ENCODE measurements at regions not wholly inside any gene's neighbourhood (a gene's known extent, or its start where the extent isn't known, plus 50 kb on each side); places are given as distances from the start of the nearest gene placed in this dataset.

DNA sequence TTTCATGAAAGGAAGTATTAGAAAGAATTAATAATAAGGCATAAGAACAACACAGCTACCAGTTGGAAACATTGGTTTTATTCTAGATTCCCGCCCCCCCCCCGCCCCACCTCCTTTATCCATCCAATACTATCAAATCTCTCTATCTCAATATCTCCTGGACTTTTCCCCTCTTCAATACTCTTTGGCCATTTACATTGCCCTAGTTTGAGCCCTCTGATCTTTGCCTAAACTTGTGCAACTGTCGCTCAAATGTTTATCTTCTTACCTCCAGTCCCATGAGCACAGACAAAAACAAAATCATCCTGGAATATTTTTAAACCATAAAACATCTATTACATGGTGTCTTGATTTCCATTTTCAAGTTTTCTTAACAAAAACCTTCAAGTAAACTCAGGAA lies 488.2 kb downstream of the KLHL13 start (continued):
- TF ChIP-seq ZNF169 (tag by site-specific recombination; IDR thresholded peaks at IDR 0.05) (no peak), SP7 (tag by site-specific recombination; IDR thresholded peaks at IDR 0.05) (no peak), ZNF596 (tag by site-specific recombination; IDR thresholded peaks at IDR 0.05) (no peak)
- TF ChIP-seq, protein P1, sequence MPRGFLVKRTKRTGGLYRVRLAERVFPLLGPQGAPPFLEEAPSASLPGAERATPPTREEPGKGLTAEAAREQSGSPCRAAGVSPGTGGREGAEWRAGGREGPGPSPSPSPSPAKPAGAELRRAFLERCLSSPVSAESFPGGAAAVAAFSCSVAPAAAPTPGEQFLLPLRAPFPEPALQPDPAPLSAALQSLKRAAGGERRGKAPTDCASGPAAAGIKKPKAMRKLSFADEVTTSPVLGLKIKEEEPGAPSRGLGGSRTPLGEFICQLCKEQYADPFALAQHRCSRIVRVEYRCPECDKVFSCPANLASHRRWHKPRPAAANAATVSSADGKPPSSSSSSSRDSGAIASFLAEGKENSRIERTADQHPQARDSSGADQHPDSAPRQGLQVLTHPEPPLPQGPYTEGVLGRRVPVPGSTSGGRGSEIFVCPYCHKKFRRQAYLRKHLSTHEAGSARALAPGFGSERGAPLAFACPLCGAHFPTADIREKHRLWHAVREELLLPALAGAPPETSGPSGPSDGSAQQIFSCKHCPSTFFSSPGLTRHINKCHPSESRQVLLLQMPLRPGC (tag by site-specific recombination; IDR thresholded peaks at IDR 0.05) = no peak

DNA sequence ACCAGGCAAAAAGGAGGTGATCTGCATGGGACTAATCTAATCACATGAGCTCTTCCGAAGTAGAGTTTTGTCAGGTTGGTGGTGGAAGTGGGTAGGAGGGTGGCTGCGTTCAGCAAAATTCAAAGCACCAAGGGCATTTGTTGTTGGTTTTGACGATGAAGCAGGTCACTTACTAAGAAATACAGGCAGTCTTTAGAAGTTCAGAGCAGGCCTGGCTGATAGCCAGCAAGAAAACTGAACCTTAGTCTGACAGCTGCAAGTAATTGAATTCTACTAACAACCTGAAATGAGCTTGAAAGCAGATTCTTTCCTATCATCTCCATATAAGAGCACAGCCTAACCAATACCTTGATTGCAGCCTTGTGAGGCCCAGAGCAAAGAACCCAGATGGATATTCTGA lies 505.8 kb downstream of the KLHL13 start:
- Histone ChIP-seq H3K4me1 (ENCODE audit: control insufficient read depth, insufficient read depth, low read length) (no peaks in the 10 kb centered on the region), H3K36me3 (ENCODE audit: control insufficient read depth in 2 of 2, insufficient read depth in 1 of 2, low read length in 2 of 2) (no peaks in the 10 kb centered on the region), H3K9me3 (ENCODE audit: control insufficient read depth, insufficient read depth, low read depth, low read length) (no peaks in the 10 kb centered on the region), H3K4me3 (ENCODE audit: low read depth, low read length) (no peak overlapping the region), H3K27ac (ENCODE audit: extremely low read depth, low read depth, low read length) (no peak overlapping the region)
- ChIA-PET POLR2A (no interaction called here), CTCF (no interaction called here)
- TF ChIP-seq ZFP69B (tag by site-specific recombination; IDR thresholded peaks at IDR 0.05) (no peak), ZBTB6 (tag by site-specific recombination; IDR thresholded peaks at IDR 0.05) (no peak), ZNF274 (IDR thresholded peaks at IDR 0.05; ENCODE audit: low read length) (no peak), ZNF274 (tag by site-specific recombination; IDR thresholded peaks at IDR 0.05; ENCODE audit: borderline replicate concordance) (no peak), ZNF157 (tag by site-specific recombination; IDR thresholded peaks at IDR 0.05) (no peak), YY2 (tag by site-specific recombination; IDR thresholded peaks at IDR 0.05) (no peak), ZNF202 (tag by site-specific recombination; IDR thresholded peaks at IDR 0.05; ENCODE audit: borderline replicate concordance) (no peak), ZNF792 (tag by site-specific recombination; IDR thresholded peaks at IDR 0.05) (no peak), ZNF132 (tag by site-specific recombination; IDR thresholded peaks at IDR 0.05; ENCODE audit: borderline replicate concordance) (no peak), ZNF416 (tag by site-specific recombination; IDR thresholded peaks at IDR 0.05) (no peak), GLIS1 (tag by site-specific recombination; IDR thresholded peaks at IDR 0.05) (no peak), GLI4 (tag by site-specific recombination; IDR thresholded peaks at IDR 0.05) (no peak), ZNF114 (tag by site-specific recombination; IDR thresholded peaks at IDR 0.05) (no peak), ZNF341 (tag by site-specific recombination; IDR thresholded peaks at IDR 0.05; ENCODE audit: low read depth) (no peak), ZNF473 (tag by site-specific recombination; IDR thresholded peaks at IDR 0.05) (no peak), ZNF600 (tag by site-specific recombination; IDR thresholded peaks at IDR 0.05) (no peak)

- Histone ChIP-seq H3K27ac (ENCODE audit: extremely low read depth, low read depth, low read length) (no peak overlapping the region), H3K4me3 (ENCODE audit: low read depth, low read length) (no peak overlapping the region), H3K36me3 (ENCODE audit: control insufficient read depth in 2 of 2, insufficient read depth in 1 of 2, low read length in 2 of 2) (no peaks in the 10 kb centered on the region), H3K4me1 (ENCODE audit: control insufficient read depth, insufficient read depth, low read length) (no peaks in the 10 kb centered on the region), H3K9me3 (ENCODE audit: control insufficient read depth, insufficient read depth, low read depth, low read length) (no peaks in the 10 kb centered on the region)
- POLR2A ChIA-PET = no interaction called here
- CTCF ChIA-PET = no interaction called here
- TF ChIP-seq ZNF488 (tag by site-specific recombination; IDR thresholded peaks at IDR 0.05) (no peak), ZBTB7A (tag by site-specific recombination; IDR thresholded peaks at IDR 0.05; ENCODE audit: low read depth) (no peak), ZNF585B (tag by site-specific recombination; IDR thresholded peaks at IDR 0.05) (no peak), ZFP37 (tag by site-specific recombination; IDR thresholded peaks at IDR 0.05) (no peak), ZNF785 (tag by site-specific recombination; IDR thresholded peaks at IDR 0.05) (no peak), ZNF214 (tag by site-specific recombination; IDR thresholded peaks at IDR 0.05; ENCODE audit: borderline replicate concordance) (no peak), SP3 (tag by site-specific recombination; IDR thresholded peaks at IDR 0.05) (no peak), ZNF600 (tag by site-specific recombination; IDR thresholded peaks at IDR 0.05) (no peak), ZNF311 (tag by site-specific recombination; IDR thresholded peaks at IDR 0.05; ENCODE audit: borderline replicate concordance) (no peak)
- TF ChIP-seq, protein P1 (tag by site-specific recombination; IDR thresholded peaks at IDR 0.05) = no peak
Observed at GRCh38 chrX:117610049-117610448, 506.6 kb downstream of the KLHL13 start.

Measured in HEK293 (cell line).